Omental fat pad (tissue), 3 donors: ENCODE measurements at regions not wholly inside any gene's neighbourhood (a gene's known extent, or its start where the extent isn't known, plus 50 kb on each side); places are given as distances from the start of the nearest gene placed in this dataset.

Source experiments
- ATAC-seq: fragments of 150-250 bp; one replicate; pipeline ENCODE4 v1.9.1; 2016; ENCODE audit warnings: mild to moderate bottlenecking, moderate library complexity; ENCODE audit not compliant: low FRiP score
- DNase-seq: peaks from one replicate; pipeline ENCODE4 v3.0.0-alpha.2; 2019; ENCODE audit warnings: low spot score
- CTCF ChIP-seq, 3 donors: fragments of 450-650 bp; IDR thresholded peaks; one replicate each; pipeline ENCODE4 v1.5.1; 2016 to 2017; ENCODE audit warnings: antibody characterized with exemption in 3 of 3, mild to moderate bottlenecking in 3 of 3, moderate library complexity in 2 of 3

GRCh38 chr5:5704352-5704751 is 281.9 kb downstream of the ICE1 start:
- DNase-seq (no peak), ATAC-seq (no peak)
- TF ChIP-seq CTCF (IDR thresholded peaks at IDR 0.05) = no peak

GRCh38 chr5:5702934-5703333 is 280.5 kb downstream of the ICE1 start:
- DNase-seq (no peak), ATAC-seq (no peak)
- TF ChIP-seq CTCF (IDR thresholded peaks at IDR 0.05) = no peak

- DNase-seq (no peak), ATAC-seq (no peak)
- no peak for TF ChIP-seq CTCF (IDR thresholded peaks at IDR 0.05)
Observed at GRCh38 chr5:5700549-5700948, 278.1 kb downstream of the ICE1 start.

GRCh38 chr5:5699062-5699461 is 276.6 kb downstream of the ICE1 start:
- ATAC-seq = no peak
- TF ChIP-seq CTCF (IDR thresholded peaks at IDR 0.05) = no peak
- DNase-seq = no peak

GRCh38 chr5:5695266-5695665 is 272.8 kb downstream of the ICE1 start:
- TF ChIP-seq CTCF (IDR thresholded peaks at IDR 0.05) = no peak
- DNase-seq (no peak), ATAC-seq (no peak)

GRCh38 chr5:5688925-5689310 is 266.4 kb downstream of the ICE1 start:
- no peak for TF ChIP-seq CTCF (IDR thresholded peaks at IDR 0.05)
- ATAC-seq = no peak
- no peak for DNase-seq

GRCh38 chr5:5688194-5688924 is 265.9 kb downstream of the ICE1 start:
- no peak for TF ChIP-seq CTCF (IDR thresholded peaks at IDR 0.05)
- ATAC-seq (no peak), DNase-seq (no peak)
